Brain microvascular endothelial cell (primary cell): ENCODE measurements at regions not wholly inside any gene's neighbourhood (a gene's known extent, or its start where the extent isn't known, plus 50 kb on each side); places are given as distances from the start of the nearest gene placed in this dataset.

Experiments
- DNase-seq: peaks from one replicate; pipeline ENCODE4 v3.0.0-alpha.2; 2020
- H3K27ac ChIP-seq: fragments of 250-450 bp; sonication (Bioruptor Pico); 2 replicates; pipeline ENCODE4 v1.5.1; 2020; ENCODE audit warnings: mild to moderate bottlenecking, moderate library complexity
- H3K27me3 ChIP-seq: fragments of 250-450 bp; sonication (Bioruptor Pico); replicated peaks from 2 replicates; pipeline ENCODE4 v1.5.1; 2020; ENCODE audit warnings: mild to moderate bottlenecking
- H3K36me3 ChIP-seq: fragments of 250-450 bp; sonication (Bioruptor Pico); replicated peaks from 2 replicates; pipeline ENCODE4 v1.5.1; 2020; ENCODE audit warnings: mild to moderate bottlenecking
- H3K4me3 ChIP-seq: 2 replicates; pipeline ENCODE4 v1.5.1; 2011; ENCODE audit warnings: low read depth, mild to moderate bottlenecking, control low read depth, low read length, moderate library complexity
- in situ Hi-C: cut with HindIII; loops from 2 replicates; pipeline ENCODE4 v1.10.0; 2017; ENCODE audit warnings: low sequenced_read_pairs, low pct_ligation_motif_present
- TF ChIP-seq, protein P1 (sequence below): IDR thresholded peaks from 2 replicates; pipeline ENCODE4 v1.5.1; 2011; ENCODE audit warnings: low read depth, mild to moderate bottlenecking, moderate library complexity, low read length, control low read depth, inconsistent platforms; ENCODE audit errors: missing control alignments

DNA sequence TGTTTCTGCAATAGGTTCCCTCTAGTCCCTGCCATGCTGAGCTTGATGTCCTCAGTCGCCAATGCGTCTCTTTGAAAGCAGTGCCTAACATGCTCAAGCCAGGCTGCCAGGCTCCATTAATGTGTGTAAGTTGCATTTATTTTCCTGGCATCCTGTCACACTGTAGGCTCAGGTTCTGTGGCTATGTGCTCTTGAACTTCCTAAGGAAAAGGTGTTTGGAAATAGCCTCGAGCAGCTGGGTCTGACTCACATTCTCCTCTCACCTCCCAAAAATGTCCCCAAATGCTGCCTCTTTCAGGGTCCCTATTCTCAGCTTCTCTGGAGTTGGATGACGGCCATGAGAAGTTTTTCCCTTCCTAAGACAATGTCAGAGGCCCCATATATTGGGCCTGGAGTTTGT lies 58.0 kb upstream of the SLC14A2 start:
- no peak for DNase-seq
- in situ Hi-C loops, result no loop called here
- TF ChIP-seq, protein P1, sequence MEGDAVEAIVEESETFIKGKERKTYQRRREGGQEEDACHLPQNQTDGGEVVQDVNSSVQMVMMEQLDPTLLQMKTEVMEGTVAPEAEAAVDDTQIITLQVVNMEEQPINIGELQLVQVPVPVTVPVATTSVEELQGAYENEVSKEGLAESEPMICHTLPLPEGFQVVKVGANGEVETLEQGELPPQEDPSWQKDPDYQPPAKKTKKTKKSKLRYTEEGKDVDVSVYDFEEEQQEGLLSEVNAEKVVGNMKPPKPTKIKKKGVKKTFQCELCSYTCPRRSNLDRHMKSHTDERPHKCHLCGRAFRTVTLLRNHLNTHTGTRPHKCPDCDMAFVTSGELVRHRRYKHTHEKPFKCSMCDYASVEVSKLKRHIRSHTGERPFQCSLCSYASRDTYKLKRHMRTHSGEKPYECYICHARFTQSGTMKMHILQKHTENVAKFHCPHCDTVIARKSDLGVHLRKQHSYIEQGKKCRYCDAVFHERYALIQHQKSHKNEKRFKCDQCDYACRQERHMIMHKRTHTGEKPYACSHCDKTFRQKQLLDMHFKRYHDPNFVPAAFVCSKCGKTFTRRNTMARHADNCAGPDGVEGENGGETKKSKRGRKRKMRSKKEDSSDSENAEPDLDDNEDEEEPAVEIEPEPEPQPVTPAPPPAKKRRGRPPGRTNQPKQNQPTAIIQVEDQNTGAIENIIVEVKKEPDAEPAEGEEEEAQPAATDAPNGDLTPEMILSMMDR, result no peak
- Histone ChIP-seq H3K27me3 (no peaks in the 10 kb centered on the region), H3K27ac (no peak overlapping the region), H3K4me3 (no peak overlapping the region), H3K36me3 (no peaks in the 10 kb centered on the region)

DNA sequence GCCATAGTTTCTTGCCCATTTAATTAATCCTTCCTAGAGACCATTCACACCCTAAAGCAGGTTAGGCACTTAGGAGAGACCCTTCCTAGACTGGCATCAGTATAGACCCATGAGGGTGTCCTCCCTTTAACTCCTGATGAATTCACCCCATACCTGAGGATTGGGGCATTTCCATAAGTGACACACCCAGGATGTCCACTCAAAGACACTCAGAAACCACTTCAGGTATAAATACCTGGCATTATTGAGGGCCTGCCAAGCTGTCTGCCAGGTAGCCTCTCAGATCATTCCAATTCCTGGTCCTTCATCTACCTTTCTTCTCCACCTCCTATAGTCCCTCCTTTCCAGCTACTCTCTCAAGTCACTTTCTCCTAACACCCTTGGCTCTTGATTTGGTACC lies 57.5 kb upstream of the SLC14A2 start:
- no peak for DNase-seq
- in situ Hi-C loops, result no loop called here
- Histone ChIP-seq H3K36me3 (no peaks in the 10 kb centered on the region), H3K27me3 (no peaks in the 10 kb centered on the region), H3K4me3 (no peak overlapping the region), H3K27ac (no peak overlapping the region)
- TF ChIP-seq, protein P1, result no peak

DNA sequence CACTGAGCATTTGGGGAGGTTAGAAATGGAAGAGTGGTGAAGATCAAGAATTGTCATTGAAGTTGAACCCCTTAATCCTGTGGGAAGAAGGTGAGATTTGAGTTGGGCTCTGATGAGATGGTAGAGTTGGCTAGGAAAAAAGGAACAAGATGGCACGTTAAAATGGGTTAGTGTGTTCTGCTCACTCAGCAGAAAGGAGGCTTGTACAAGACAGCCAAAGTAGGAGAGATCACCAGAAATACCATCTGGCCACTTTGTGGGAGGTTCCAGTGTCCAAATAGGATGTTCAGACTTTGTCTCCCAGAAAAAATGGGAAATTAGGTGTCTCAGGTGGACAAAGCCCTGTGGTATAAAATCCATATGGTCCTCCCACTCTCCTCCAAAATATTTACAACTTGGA lies 56.0 kb upstream of the SLC14A2 start:
- DNase-seq, result no peak
- H3K27ac ChIP-seq, result no peak overlapping the region
- no peaks in the 10 kb centered on the region for H3K36me3 ChIP-seq
- in situ Hi-C loops, result no loop called here
- TF ChIP-seq, protein P1, result no peak
- H3K27me3 ChIP-seq, result no peaks in the 10 kb centered on the region
- H3K4me3 ChIP-seq, result no peak overlapping the region

DNA sequence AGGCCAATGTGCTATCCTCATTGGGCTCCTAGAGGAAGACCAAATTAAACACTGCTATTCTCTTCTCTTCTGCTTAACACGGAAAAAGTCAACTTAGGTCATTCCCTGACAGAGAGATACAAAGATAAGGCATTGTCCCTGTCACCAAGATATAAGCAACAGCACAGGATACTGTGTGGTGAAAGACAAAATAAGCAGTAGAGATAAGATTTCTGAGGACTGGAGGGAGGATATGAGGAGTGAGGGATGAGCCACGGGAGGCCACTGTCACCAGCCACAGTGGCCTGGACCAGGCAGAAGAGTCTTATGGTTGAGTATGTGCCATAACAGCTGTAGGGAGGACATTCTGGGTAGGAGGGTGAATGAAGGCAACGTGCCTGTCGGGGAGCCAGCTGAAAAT lies 54.4 kb upstream of the SLC14A2 start:
- DNase-seq, result no peak
- Histone ChIP-seq H3K36me3 (no peaks in the 10 kb centered on the region), H3K27me3 (no peaks in the 10 kb centered on the region), H3K27ac (no peak overlapping the region), H3K4me3 (no peak overlapping the region)
- TF ChIP-seq, protein P1, result no peak
- in situ Hi-C loops, result no loop called here

DNA sequence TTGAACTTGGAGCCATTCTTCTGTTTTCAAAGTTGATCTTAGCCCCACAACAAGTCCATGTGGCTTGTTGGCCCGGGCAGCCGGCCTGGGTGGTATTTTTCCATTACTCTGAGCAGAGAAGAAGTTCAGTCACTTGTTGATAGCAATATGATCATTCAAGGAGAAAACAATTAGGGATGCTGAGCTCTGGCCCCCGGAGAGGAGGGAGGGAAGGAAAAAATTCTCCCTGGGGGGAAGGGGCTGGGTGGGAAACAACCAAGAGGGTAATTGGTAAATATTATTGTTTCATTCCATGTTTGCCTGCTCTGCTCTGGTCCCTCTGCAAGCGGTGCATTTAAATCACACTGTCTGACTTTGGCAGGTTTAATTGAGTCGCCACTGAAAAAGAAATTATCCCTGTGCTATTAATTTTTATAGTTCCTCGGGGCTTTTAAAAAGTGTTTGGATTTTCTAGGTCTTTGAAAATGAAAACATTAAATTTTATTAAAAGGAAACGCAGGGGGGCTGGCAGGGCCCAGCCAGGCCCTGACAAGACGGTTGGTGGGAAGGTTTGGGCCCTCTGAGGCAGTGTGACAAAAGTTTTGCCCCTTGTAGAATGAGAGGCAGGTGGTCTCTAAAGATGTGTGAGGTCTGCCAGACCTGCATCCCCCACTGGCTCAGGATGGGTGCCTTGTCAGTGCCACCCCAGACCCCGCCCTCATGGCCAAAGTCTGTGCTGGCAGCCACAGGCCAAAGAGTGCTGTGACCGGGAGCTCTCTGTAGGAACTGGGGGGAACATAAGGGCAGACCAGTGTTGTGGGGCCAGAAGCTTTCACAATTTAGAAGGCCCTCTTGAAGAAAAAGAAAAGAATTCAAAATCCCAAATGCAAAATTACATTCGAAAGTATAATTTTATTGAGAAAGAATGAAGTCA lies 52.5 kb upstream of the SLC14A2 start:
- Histone ChIP-seq H3K27me3 (no peaks in the 10 kb centered on the region), H3K36me3 (no peaks in the 10 kb centered on the region), H3K4me3 (no peak overlapping the region), H3K27ac (no peak overlapping the region)
- DNase-seq, result no peak
- in situ Hi-C loops, result no loop called here
- TF ChIP-seq, protein P1, result no peak
